H7 (cell line): ENCODE measurements at regions not wholly inside any gene's neighbourhood (a gene's known extent, or its start where the extent isn't known, plus 50 kb on each side); places are given as distances from the start of the nearest gene placed in this dataset.

Experiments
- DNase-seq: peaks from one replicate; pipeline ENCODE4 v3.0.0; 2012
- H3K27me3 ChIP-seq: 2 replicates; pipeline ENCODE4 v1.6.0; 2011; ENCODE audit warnings: mild to moderate bottlenecking, low read length; ENCODE audit not compliant: control insufficient read depth, insufficient read depth
- H3K36me3 ChIP-seq: replicated peaks from 2 replicates; pipeline ENCODE4 v1.5.1; 2011; ENCODE audit warnings: low read length; ENCODE audit not compliant: control insufficient read depth, insufficient read depth
- H3K4me3 ChIP-seq: 2 replicates; pipeline ENCODE4 v1.5.1; 2011; ENCODE audit warnings: low read depth, mild to moderate bottlenecking, control low read depth, low read length, moderate library complexity; ENCODE audit not compliant: insufficient read depth

GRCh38 chr6:121020656-121021055 lies 313.6 kb downstream of the TBC1D32 start:
- H3K4me3 ChIP-seq = no peak overlapping the region
- no peaks in the 10 kb centered on the region for H3K36me3 ChIP-seq
- no peak for DNase-seq
- no peaks in the 10 kb centered on the region for H3K27me3 ChIP-seq

GRCh38 chr6:121008553-121008952 lies 325.7 kb downstream of the TBC1D32 start:
- no peaks in the 10 kb centered on the region for H3K27me3 ChIP-seq
- H3K4me3 ChIP-seq = no peak overlapping the region
- H3K36me3 ChIP-seq = no peaks in the 10 kb centered on the region
- DNase-seq = no peak

GRCh38 chr6:121006024-121006423 lies 328.3 kb downstream of the TBC1D32 start:
- Histone ChIP-seq H3K4me3 (no peak overlapping the region), H3K36me3 (no peaks in the 10 kb centered on the region), H3K27me3 (no peaks in the 10 kb centered on the region)
- DNase-seq = no peak

- DNase-seq = no peak
- no peaks in the 10 kb centered on the region for H3K27me3 ChIP-seq
- H3K4me3 ChIP-seq = no peak overlapping the region
- no peaks in the 10 kb centered on the region for H3K36me3 ChIP-seq
Observed at GRCh38 chr6:121000381-121000780, 333.9 kb downstream of the TBC1D32 start.

GRCh38 chr6:120996340-120996739 lies 337.9 kb downstream of the TBC1D32 start:
- no peaks in the 10 kb centered on the region for H3K27me3 ChIP-seq
- DNase-seq = no peak
- H3K4me3 ChIP-seq = no peak overlapping the region
- no peaks in the 10 kb centered on the region for H3K36me3 ChIP-seq

GRCh38 chr6:120994573-120994967 lies 339.7 kb downstream of the TBC1D32 start:
- DNase-seq = no peak
- Histone ChIP-seq H3K36me3 (no peaks in the 10 kb centered on the region), H3K27me3 (no peaks in the 10 kb centered on the region), H3K4me3 (no peak overlapping the region)

- no peaks in the 10 kb centered on the region for H3K27me3 ChIP-seq
- no peaks in the 10 kb centered on the region for H3K36me3 ChIP-seq
- H3K4me3 ChIP-seq = no peak overlapping the region
- no peak for DNase-seq
Observed at GRCh38 chr6:120993929-120994572, 340.2 kb downstream of the TBC1D32 start.

GRCh38 chr6:120992257-120992656 lies 342.0 kb downstream of the TBC1D32 start:
- no peak overlapping the region for H3K4me3 ChIP-seq
- no peaks in the 10 kb centered on the region for H3K27me3 ChIP-seq
- no peaks in the 10 kb centered on the region for H3K36me3 ChIP-seq
- no peak for DNase-seq

GRCh38 chr6:120990866-120991265 lies 343.4 kb downstream of the TBC1D32 start:
- Histone ChIP-seq H3K36me3 (no peaks in the 10 kb centered on the region), H3K4me3 (no peak overlapping the region), H3K27me3 (no peaks in the 10 kb centered on the region)
- no peak for DNase-seq

GRCh38 chr6:120981835-120982234 lies 352.4 kb downstream of the TBC1D32 start:
- no peak for DNase-seq
- Histone ChIP-seq H3K4me3 (no peak overlapping the region), H3K27me3 (no peaks in the 10 kb centered on the region), H3K36me3 (no peaks in the 10 kb centered on the region)

- Histone ChIP-seq H3K27me3 (no peaks in the 10 kb centered on the region), H3K4me3 (no peak overlapping the region), H3K36me3 (no peaks in the 10 kb centered on the region)
- DNase-seq = no peak
Observed at GRCh38 chr6:120966321-120966720, 368.0 kb downstream of the TBC1D32 start.

GRCh38 chr6:120965814-120966213 lies 368.5 kb downstream of the TBC1D32 start:
- no peak overlapping the region for H3K4me3 ChIP-seq
- H3K27me3 ChIP-seq = no peaks in the 10 kb centered on the region
- H3K36me3 ChIP-seq = no peaks in the 10 kb centered on the region
- DNase-seq = no peak

- Histone ChIP-seq H3K4me3 (no peak overlapping the region), H3K36me3 (no peaks in the 10 kb centered on the region), H3K27me3 (no peaks in the 10 kb centered on the region)
- DNase-seq = no peak
Observed at GRCh38 chr6:120960761-120961160, 373.5 kb downstream of the TBC1D32 start.

GRCh38 chr6:120954111-120954510 lies 380.2 kb downstream of the TBC1D32 start:
- no peak for DNase-seq
- H3K4me3 ChIP-seq = no peak overlapping the region
- H3K36me3 ChIP-seq = no peaks in the 10 kb centered on the region
- H3K27me3 ChIP-seq = no peaks in the 10 kb centered on the region

- no peak for DNase-seq
- Histone ChIP-seq H3K36me3 (no peaks in the 10 kb centered on the region), H3K4me3 (no peak overlapping the region), H3K27me3 (no peaks in the 10 kb centered on the region)
Observed at GRCh38 chr6:120951258-120951657, 383.0 kb downstream of the TBC1D32 start.

GRCh38 chr6:120947111-120947510 lies 387.2 kb downstream of the TBC1D32 start:
- Histone ChIP-seq H3K4me3 (no peak overlapping the region), H3K36me3 (no peaks in the 10 kb centered on the region), H3K27me3 (no peaks in the 10 kb centered on the region)
- no peak for DNase-seq
